CD4-positive, alpha-beta memory T cell (primary cell): ENCODE measurements at regions not wholly inside any gene's neighbourhood (a gene's known extent, or its start where the extent isn't known, plus 50 kb on each side); places are given as distances from the start of the nearest gene placed in this dataset.

Source experiments
- CTCF ChIA-PET: fragments of 350-600 bp; sonication (Branson Sonifier 250); formaldehyde crosslinking; loops from one replicate; lab custom pipeline; 2021; ENCODE audit warnings: inconsistent platforms; ENCODE audit not compliant: partially characterized antibody; lab: Charles Lee
- POLR2A ChIA-PET: fragments of 350-600 bp; sonication (Branson Sonifier 250); formaldehyde crosslinking; loops from one replicate; lab custom pipeline; 2021; ENCODE audit not compliant: partially characterized antibody; lab: Charles Lee
- DNase-seq, 5 donors: peaks; one replicate each; pipeline versions ENCODE4 v3.0.0 to v3.0.0-alpha.2; 2020 to 2022; ENCODE audit warnings: mixed read lengths in 1 of 5
- H3K27ac ChIP-seq: one replicate; pipeline ENCODE4 v1.7.0; 2013; ENCODE audit warnings: low read depth, low read length
- H3K27me3 ChIP-seq: 2 replicates; pipeline ENCODE4 v1.7.0; 2013; ENCODE audit warnings: mild to moderate bottlenecking, low read length, moderate library complexity; ENCODE audit not compliant: insufficient read depth
- H3K36me3 ChIP-seq: 2 replicates; pipeline ENCODE4 v1.7.0; 2013; ENCODE audit warnings: mild to moderate bottlenecking, low read length, moderate library complexity; ENCODE audit not compliant: insufficient read depth
- H3K4me1 ChIP-seq: 2 replicates; pipeline ENCODE4 v1.7.0; 2013; ENCODE audit warnings: mild to moderate bottlenecking, low read length, moderate library complexity; ENCODE audit not compliant: insufficient read depth
- H3K4me3 ChIP-seq, 2 donors: one replicate each; pipeline ENCODE4 v1.7.0; 2013; ENCODE audit warnings: low read length in 2 of 2, mild to moderate bottlenecking in 1 of 2
- H3K9me3 ChIP-seq, 2 donors: one replicate each; pipeline ENCODE4 v1.7.0; 2013; ENCODE audit warnings: low read length in 2 of 2, control low read depth in 1 of 2; ENCODE audit not compliant: control insufficient read depth in 1 of 2
- H3K27ac Mint-ChIP-seq, 7 donors: one replicate each; pipeline ENCODE4 v1.8.0; 2020 to 2021; ENCODE audit warnings: mixed read lengths in 7 of 7, mild to moderate bottlenecking in 6 of 7, inconsistent platforms in 3 of 7, moderate library complexity in 3 of 7
- H3K27me3 Mint-ChIP-seq, 2 donors: one replicate each; pipeline ENCODE4 v1.8.0; 2020 to 2021; ENCODE audit warnings: mixed read lengths in 2 of 2
- H3K36me3 Mint-ChIP-seq, 2 donors: one replicate each; pipeline ENCODE4 v1.8.0; 2020 to 2021; ENCODE audit warnings: mixed read lengths in 2 of 2, inconsistent platforms in 1 of 2, mild to moderate bottlenecking in 1 of 2
- H3K4me1 Mint-ChIP-seq, 4 donors: one replicate each; pipeline ENCODE4 v1.8.0; 2020 to 2021; ENCODE audit warnings: mixed read lengths in 4 of 4, mild to moderate bottlenecking in 1 of 4
- H3K4me3 Mint-ChIP-seq, 8 donors: one replicate each; pipeline ENCODE4 v1.8.0; 2020 to 2021; ENCODE audit warnings: mixed read lengths in 8 of 8, mild to moderate bottlenecking in 7 of 8, moderate library complexity in 6 of 8, inconsistent platforms in 3 of 8
- H3K9me3 Mint-ChIP-seq, 8 donors: one replicate each; pipeline ENCODE4 v1.8.0; 2020 to 2021; ENCODE audit warnings: mixed read lengths in 8 of 8, mild to moderate bottlenecking in 5 of 8, inconsistent platforms in 3 of 8, moderate library complexity in 1 of 8
- intact Hi-C: fragments of 100-400 bp; cut with micrococcal nuclease; formaldehyde crosslinking; loops from one replicate; pipeline ENCODE4 v1.15.1; 2023

DNA sequence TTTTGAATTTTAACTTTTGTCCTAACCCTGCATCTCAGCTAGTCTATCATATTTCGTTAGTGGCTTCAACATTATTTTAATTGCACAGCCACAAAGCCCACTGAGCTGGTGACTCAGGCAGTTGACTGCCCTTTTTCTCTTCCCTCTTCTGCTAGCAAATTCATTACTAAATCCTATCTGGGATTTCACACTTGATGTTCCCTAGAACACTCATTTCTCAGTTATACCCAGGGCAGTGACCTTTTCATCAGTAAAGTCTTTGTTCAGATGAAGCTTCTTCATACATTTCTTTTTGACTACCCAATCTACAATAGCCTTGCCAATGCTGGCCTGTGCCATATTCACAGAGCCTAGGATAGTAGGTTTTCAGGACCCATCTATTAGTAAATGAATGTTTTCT is 107.0 kb downstream of the ATXN7L3B start:
- Histone ChIP-seq H3K36me3 (no peaks in the 10 kb centered on the region), H3K4me3 (no peak overlapping the region), H3K9me3 (no peaks in the 10 kb centered on the region), H3K27ac (no peak overlapping the region), H3K4me1 (no peaks in the 10 kb centered on the region), H3K27me3 (no peaks in the 10 kb centered on the region)
- intact Hi-C loops: no loop called here
- peaks cover 0 to 3% (median 0%) of the 10 kb centered on the region in 8 donors for H3K9me3 Mint-ChIP-seq
- no peaks in the 10 kb centered on the region for H3K36me3 Mint-ChIP-seq
- peaks cover 0 to 3% of the 10 kb centered on the region in 2 donors for H3K27me3 Mint-ChIP-seq
- H3K27ac Mint-ChIP-seq: no peak overlapping the region
- CTCF ChIA-PET: no interaction called here
- H3K4me1 Mint-ChIP-seq: no peaks in the 10 kb centered on the region
- no peak overlapping the region for H3K4me3 Mint-ChIP-seq
- POLR2A ChIA-PET: no interaction called here
- no peak for DNase-seq

DNA sequence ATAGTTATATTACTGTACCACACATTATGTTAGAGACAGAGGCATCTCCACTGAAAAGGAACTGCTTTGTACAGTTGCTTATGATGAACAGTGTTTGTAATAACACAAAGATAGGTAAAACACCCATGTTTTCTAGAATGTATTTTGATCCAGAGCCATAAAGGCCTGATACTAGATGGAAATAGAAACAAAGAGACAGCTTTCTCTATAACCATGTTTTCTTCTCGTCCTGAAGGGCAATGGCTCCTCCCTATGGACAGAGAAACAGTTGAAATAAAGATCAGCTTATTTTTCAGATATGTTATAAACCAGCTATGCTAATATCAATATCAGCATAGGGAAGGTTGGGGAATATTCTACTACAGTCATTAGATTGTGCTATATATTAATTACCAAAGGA is 109.2 kb downstream of the ATXN7L3B start:
- no peaks in the 10 kb centered on the region for H3K4me1 ChIP-seq
- H3K9me3 ChIP-seq: no peaks in the 10 kb centered on the region
- no peak overlapping the region for H3K4me3 ChIP-seq
- Mint-ChIP-seq H3K27me3 (peaks cover 0 to 3% of the 10 kb centered on the region in 2 donors), H3K27ac (no peak overlapping the region), H3K4me3 (no peak overlapping the region), H3K4me1 (no peaks in the 10 kb centered on the region), H3K36me3 (no peaks in the 10 kb centered on the region), H3K9me3 (peaks cover 0 to 3% (median 0%) of the 10 kb centered on the region in 8 donors)
- H3K36me3 ChIP-seq: no peaks in the 10 kb centered on the region
- POLR2A ChIA-PET: interaction anchor here (0.6 kb wide), 1 partner anchor 175 kb away, joined by 4 read pairs; no protein-coding TSS in a partner anchor
- H3K27ac ChIP-seq: no peak overlapping the region
- no peak for DNase-seq
- H3K27me3 ChIP-seq: no peaks in the 10 kb centered on the region
- intact Hi-C loops: no loop called here
- CTCF ChIA-PET: no interaction called here

DNA sequence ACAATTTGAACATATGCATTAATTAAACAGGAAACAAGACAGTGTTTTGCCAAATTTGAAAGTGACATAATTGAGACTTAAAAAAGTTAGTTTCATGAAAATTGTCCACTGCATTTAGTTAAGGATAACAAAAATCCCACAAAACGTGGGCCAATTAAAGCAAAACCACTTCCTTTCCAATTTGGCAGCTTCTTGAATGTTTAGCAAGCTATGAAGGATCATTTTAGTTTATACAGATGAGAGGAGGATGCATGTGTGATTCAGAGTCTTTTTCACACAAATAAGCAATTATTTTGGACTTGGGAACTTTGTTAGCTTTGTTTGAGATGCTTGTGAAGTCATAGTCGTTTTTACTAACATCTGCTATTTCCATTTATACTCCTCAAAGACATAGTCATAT is 109.6 kb downstream of the ATXN7L3B start:
- Histone ChIP-seq H3K4me1 (no peaks in the 10 kb centered on the region), H3K36me3 (no peaks in the 10 kb centered on the region), H3K27ac (no peak overlapping the region), H3K4me3 (no peak overlapping the region), H3K27me3 (no peaks in the 10 kb centered on the region), H3K9me3 (no peaks in the 10 kb centered on the region)
- CTCF ChIA-PET: no interaction called here
- H3K4me1 Mint-ChIP-seq: no peaks in the 10 kb centered on the region
- peaks cover 0 to 3% of the 10 kb centered on the region in 2 donors for H3K27me3 Mint-ChIP-seq
- intact Hi-C loops: no loop called here
- POLR2A ChIA-PET: interaction anchor here (0.6 kb wide), 1 partner anchor 176 kb away, joined by 4 read pairs; no protein-coding TSS in a partner anchor
- no peak overlapping the region for H3K27ac Mint-ChIP-seq
- peaks cover 0 to 3% (median 0%) of the 10 kb centered on the region in 8 donors for H3K9me3 Mint-ChIP-seq
- no peaks in the 10 kb centered on the region for H3K36me3 Mint-ChIP-seq
- DNase-seq: no peak
- no peak overlapping the region for H3K4me3 Mint-ChIP-seq

DNA sequence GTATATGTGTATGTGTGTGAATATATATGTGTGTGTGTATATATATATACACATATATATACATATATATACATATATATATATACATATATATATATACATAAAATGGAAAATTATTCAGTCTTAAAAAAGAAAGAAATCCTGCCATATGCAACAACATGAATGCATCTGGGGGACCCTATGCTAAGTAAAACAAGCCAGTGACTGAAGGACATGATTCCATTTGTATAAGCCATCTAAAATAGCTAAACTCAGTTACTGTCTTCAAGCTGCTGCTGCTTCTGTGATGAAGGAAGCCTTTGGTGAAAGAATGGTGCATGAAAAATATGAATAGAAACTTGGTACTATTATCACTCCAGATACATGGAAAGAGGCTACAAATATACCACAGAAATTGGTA is 118.6 kb downstream of the ATXN7L3B start:
- Mint-ChIP-seq H3K9me3 (peaks cover 0 to 7% (median under 1%) of the 10 kb centered on the region in 8 donors), H3K4me1 (no peaks in the 10 kb centered on the region), H3K27me3 (peaks cover 1 to 6% of the 10 kb centered on the region in 2 donors), H3K36me3 (no peaks in the 10 kb centered on the region), H3K4me3 (no peak overlapping the region), H3K27ac (no peak overlapping the region)
- no peak overlapping the region for H3K4me3 ChIP-seq
- no peaks in the 10 kb centered on the region for H3K4me1 ChIP-seq
- no peak for DNase-seq
- no peaks in the 10 kb centered on the region for H3K9me3 ChIP-seq
- intact Hi-C loops: no loop called here
- ChIA-PET POLR2A (no interaction called here), CTCF (no interaction called here)
- no peaks in the 10 kb centered on the region for H3K27me3 ChIP-seq
- H3K36me3 ChIP-seq: no peaks in the 10 kb centered on the region
- no peak overlapping the region for H3K27ac ChIP-seq

DNA sequence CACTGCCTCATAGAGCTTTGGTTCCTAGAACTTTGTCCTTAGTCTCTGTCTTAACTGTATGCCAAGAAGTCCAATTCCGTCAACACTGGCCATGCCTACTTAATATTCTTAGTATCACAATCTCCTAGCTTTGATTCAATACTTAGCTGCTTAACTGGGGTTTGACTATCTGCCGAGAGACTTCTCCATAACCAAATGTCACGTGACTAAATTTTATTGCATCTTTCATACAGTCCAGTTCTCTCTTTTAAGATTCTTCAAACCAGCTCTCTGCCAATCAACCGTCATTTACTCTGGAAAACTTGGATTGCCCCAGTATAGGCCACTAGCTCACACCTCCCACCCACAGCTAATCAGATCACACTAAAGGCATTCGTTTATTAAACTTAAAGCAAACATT is 122.8 kb downstream of the ATXN7L3B start:
- no peaks in the 10 kb centered on the region for H3K36me3 Mint-ChIP-seq
- H3K27ac Mint-ChIP-seq: no peak overlapping the region
- H3K4me1 Mint-ChIP-seq: no peaks in the 10 kb centered on the region

DNA sequence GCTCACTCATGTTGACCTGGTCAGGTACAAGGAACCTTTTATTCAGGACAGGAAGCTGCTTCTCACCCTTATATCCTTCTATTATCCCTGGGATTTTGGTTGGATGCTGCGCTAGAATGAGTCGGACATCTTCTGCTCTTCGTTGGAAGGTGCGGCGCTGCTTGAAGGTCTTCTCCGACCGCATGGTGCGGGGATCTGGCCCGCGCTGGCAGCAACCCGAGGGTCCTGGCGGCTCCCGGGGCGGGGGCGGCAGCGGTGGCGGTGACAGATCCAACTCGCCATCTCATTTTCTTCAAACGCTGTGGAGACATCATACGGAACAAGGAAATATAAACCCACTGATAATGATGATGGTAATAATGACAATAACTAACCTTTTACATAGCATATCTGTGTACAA is 126.3 kb downstream of the ATXN7L3B start:
- H3K27ac Mint-ChIP-seq: no peak overlapping the region
- H3K36me3 Mint-ChIP-seq: no peaks in the 10 kb centered on the region
- peaks cover 0 to 2% of the 10 kb centered on the region in 2 donors for H3K27me3 Mint-ChIP-seq
- no peaks in the 10 kb centered on the region for H3K27me3 ChIP-seq
- intact Hi-C loops: no loop called here
- H3K27ac ChIP-seq: no peak overlapping the region
- no peaks in the 10 kb centered on the region for H3K36me3 ChIP-seq
- H3K4me3 Mint-ChIP-seq: no peak overlapping the region
- DNase-seq: no peak
- CTCF ChIA-PET: no interaction called here
- POLR2A ChIA-PET: no interaction called here
- no peak overlapping the region for H3K4me3 ChIP-seq
- no peaks in the 10 kb centered on the region for H3K9me3 Mint-ChIP-seq
- no peaks in the 10 kb centered on the region for H3K9me3 ChIP-seq
- no peaks in the 10 kb centered on the region for H3K4me1 Mint-ChIP-seq
- H3K4me1 ChIP-seq: no peaks in the 10 kb centered on the region

More for the DNA sequence above, 122.8 kb downstream of the ATXN7L3B start:
- H3K4me1 ChIP-seq: no peaks in the 10 kb centered on the region
- H3K27me3 ChIP-seq: no peaks in the 10 kb centered on the region
- H3K9me3 ChIP-seq: no peaks in the 10 kb centered on the region
- POLR2A ChIA-PET: no interaction called here
- intact Hi-C loops: no loop called here
- H3K9me3 Mint-ChIP-seq: no peaks in the 10 kb centered on the region
- no peak overlapping the region for H3K27ac ChIP-seq
- no peak overlapping the region for H3K4me3 Mint-ChIP-seq
- DNase-seq: no peak
- no peaks in the 10 kb centered on the region for H3K36me3 ChIP-seq
- no peak overlapping the region for H3K4me3 ChIP-seq
- peaks cover 0 to 4% of the 10 kb centered on the region in 2 donors for H3K27me3 Mint-ChIP-seq
- CTCF ChIA-PET: no interaction called here

DNA sequence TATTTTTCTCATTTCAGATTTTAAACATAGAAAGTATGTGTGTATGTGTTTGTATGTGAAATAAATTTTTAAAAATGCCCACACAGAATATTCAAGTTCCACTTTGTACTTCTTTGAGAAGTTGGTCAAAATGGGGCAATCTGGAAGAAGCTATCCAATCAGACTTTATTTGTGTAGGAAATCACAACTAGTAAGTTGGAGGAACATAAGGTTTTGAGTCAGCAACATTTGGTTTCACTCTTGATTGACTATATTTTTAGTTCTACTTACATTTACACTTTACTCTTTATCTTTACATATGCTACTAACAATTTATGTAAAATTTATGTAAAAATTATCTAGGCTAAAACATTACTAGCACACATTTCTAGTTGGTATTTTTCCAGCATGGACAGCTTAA is 128.1 kb downstream of the ATXN7L3B start:
- no peaks in the 10 kb centered on the region for H3K36me3 Mint-ChIP-seq
- no peak overlapping the region for H3K27ac Mint-ChIP-seq
- no peaks in the 10 kb centered on the region for H3K4me1 Mint-ChIP-seq
- no peaks in the 10 kb centered on the region for H3K9me3 ChIP-seq
- H3K9me3 Mint-ChIP-seq: no peaks in the 10 kb centered on the region
- DNase-seq: no peak
- H3K27me3 ChIP-seq: no peaks in the 10 kb centered on the region
- no peak overlapping the region for H3K4me3 Mint-ChIP-seq
- no peak overlapping the region for H3K4me3 ChIP-seq
- ChIA-PET POLR2A (no interaction called here), CTCF (no interaction called here)
- peaks cover 2 to 4% of the 10 kb centered on the region in 2 donors for H3K27me3 Mint-ChIP-seq
- no peaks in the 10 kb centered on the region for H3K4me1 ChIP-seq
- intact Hi-C loops: no loop called here
- H3K27ac ChIP-seq: no peak overlapping the region
- H3K36me3 ChIP-seq: no peaks in the 10 kb centered on the region

DNA sequence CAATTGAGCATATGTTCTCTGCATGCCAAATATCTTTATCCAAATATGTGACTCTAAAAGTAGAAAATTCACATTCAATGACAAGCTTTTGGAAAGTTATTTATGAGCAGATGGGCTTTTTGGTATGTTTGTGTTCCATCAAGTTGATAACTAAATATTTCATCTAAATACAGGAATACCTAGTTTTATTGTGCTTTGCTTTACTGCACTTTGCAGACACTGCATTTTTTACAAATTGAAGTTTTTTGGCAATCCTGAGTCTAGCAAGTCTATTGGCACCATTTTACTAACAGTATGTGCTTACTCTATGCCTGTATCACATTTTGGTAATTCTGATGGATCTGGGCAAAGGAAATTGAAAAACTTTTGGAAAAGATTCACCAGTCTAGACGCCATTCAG is 133.8 kb downstream of the ATXN7L3B start:
- H3K27me3 Mint-ChIP-seq: peaks cover 5 to 20% of the 10 kb centered on the region in 2 donors
- no peak overlapping the region for H3K4me3 Mint-ChIP-seq
- no peak overlapping the region for H3K27ac Mint-ChIP-seq
- intact Hi-C loops: no loop called here
- Histone ChIP-seq H3K27ac (no peak overlapping the region), H3K9me3 (no peaks in the 10 kb centered on the region), H3K4me3 (no peak overlapping the region), H3K36me3 (no peaks in the 10 kb centered on the region), H3K27me3 (no peaks in the 10 kb centered on the region), H3K4me1 (no peaks in the 10 kb centered on the region)
- H3K4me1 Mint-ChIP-seq: no peaks in the 10 kb centered on the region
- no peaks in the 10 kb centered on the region for H3K36me3 Mint-ChIP-seq
- no peak for DNase-seq
- no peaks in the 10 kb centered on the region for H3K9me3 Mint-ChIP-seq
- ChIA-PET POLR2A (no interaction called here), CTCF (no interaction called here)
